GM12873 (cell line): ENCODE measurements at regions not wholly inside any gene's neighbourhood (a gene's known extent, or its start where the extent isn't known, plus 50 kb on each side); places are given as distances from the start of the nearest gene placed in this dataset.

ENCODE experiments used
- CTCF ChIP-seq: IDR thresholded peaks from 2 replicates; pipeline ENCODE4 v1.5.1; 2012; ENCODE audit warnings: low read depth, mild to moderate bottlenecking, moderate library complexity, low read length, control low read depth; ENCODE audit not compliant: insufficient read depth; ENCODE audit errors: missing control alignments

GRCh38 chr6:82554666-82555065, 191.0 kb downstream of the TPBG start:
- no peak for TF ChIP-seq CTCF

GRCh38 chr6:82555801-82556200, 192.2 kb downstream of the TPBG start:
- no peak for TF ChIP-seq CTCF

GRCh38 chr6:82567621-82568020, 204.0 kb downstream of the TPBG start:
- no peak for TF ChIP-seq CTCF

DNA sequence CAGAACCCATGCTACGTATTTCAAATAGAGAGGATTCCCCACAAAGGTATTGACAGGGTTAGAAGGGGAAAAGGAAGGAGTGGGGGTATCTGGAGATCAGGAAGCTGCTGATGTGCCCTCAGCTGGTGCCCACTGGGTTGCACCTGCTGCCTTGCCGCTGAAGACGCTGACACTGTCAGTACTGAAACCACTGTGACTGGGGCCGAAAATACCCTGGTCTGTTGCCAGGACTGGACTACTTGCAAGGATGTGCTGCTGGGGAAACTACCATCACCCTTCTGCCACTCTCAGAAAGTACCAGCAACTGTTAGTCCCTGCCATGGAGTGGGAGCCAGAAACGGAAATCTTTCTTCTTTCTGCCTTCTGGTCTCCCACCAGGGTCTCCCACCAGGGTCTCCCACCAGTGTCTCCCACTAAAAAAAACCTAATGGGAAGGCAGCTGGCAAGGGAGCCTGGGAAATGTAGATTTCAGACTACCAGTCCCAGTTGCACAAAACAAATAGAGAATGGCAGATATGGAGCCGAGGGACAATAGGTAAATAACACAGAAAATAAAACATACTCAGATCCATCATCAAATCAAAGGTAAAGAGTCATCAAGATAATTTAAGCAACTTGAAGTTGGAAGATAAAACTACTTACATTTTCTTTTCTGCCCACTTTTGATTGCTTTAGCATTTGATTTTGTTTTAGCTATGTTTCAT, 204.8 kb downstream of the TPBG start:
- no peak for TF ChIP-seq CTCF

DNA sequence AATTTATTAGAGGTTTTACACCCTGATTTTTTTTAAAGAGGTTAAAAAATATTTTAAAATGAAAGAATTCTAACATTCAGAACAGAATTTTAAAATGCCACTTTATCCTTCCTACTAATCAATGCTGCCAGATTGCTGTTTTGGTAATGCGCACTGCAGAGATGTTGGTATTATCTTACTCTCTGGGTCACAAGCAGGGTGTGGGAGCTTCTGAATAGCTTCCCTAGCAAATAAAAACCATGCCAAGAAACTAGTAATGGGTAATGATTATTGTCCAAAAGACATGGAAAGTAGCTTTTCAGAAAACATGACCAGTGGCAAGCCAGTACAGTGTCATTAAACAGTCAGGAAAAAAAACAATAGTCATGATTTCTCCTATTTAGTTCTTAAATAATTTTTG, 205.4 kb downstream of the TPBG start:
- TF ChIP-seq CTCF: no peak

- TF ChIP-seq CTCF: no peak
These were observed 206.5 kb downstream of the TPBG start for GRCh38 chr6:82570083-82570482.

GRCh38 chr6:82571455-82571854, 207.8 kb downstream of the TPBG start:
- TF ChIP-seq CTCF: no peak
